ENCODE measurements at regions not wholly inside any gene's neighbourhood (a gene's known extent, or its start where the extent isn't known, plus 50 kb on each side); places are given as distances from the start of the nearest gene placed in this dataset.

GRCh38 chr2:22518641-22519040, 866.3 kb upstream of the KLHL29 start:
- no peak for ATAC-seq

- ATAC-seq, result no peak
These were observed 864.4 kb upstream of the KLHL29 start for GRCh38 chr2:22520369-22521288.

GRCh38 chr2:22521620-22522019, 863.4 kb upstream of the KLHL29 start:
- ATAC-seq, result no peak

- no peak for ATAC-seq
These were observed 859.3 kb upstream of the KLHL29 start for GRCh38 chr2:22525681-22526080.

GRCh38 chr2:22530131-22530530, 854.8 kb upstream of the KLHL29 start:
- no peak for ATAC-seq

GRCh38 chr2:22536133-22536532, 848.8 kb upstream of the KLHL29 start:
- ATAC-seq, result no peak

- no peak for ATAC-seq
These were observed 830.5 kb upstream of the KLHL29 start for GRCh38 chr2:22554453-22554852.

- ATAC-seq, result no peak
These were observed 827.6 kb upstream of the KLHL29 start for GRCh38 chr2:22557406-22557805.

GRCh38 chr2:22560021-22560420, 825.0 kb upstream of the KLHL29 start:
- no peak for ATAC-seq

GRCh38 chr2:22579341-22579740, 805.6 kb upstream of the KLHL29 start:
- no peak for ATAC-seq

- no peak for ATAC-seq
These were observed 802.9 kb upstream of the KLHL29 start for GRCh38 chr2:22582107-22582506.

GRCh38 chr2:22596306-22596705, 788.7 kb upstream of the KLHL29 start:
- no peak for ATAC-seq

GRCh38 chr2:22600156-22600555, 784.8 kb upstream of the KLHL29 start:
- ATAC-seq, result no peak

- no peak for ATAC-seq
These were observed 784.0 kb upstream of the KLHL29 start for GRCh38 chr2:22600999-22601398.

- no peak for ATAC-seq
These were observed 780.8 kb upstream of the KLHL29 start for GRCh38 chr2:22604136-22604535.

- no peak for ATAC-seq
These were observed 768.9 kb upstream of the KLHL29 start for GRCh38 chr2:22616031-22616430.

- no peak for ATAC-seq
These were observed 761.4 kb upstream of the KLHL29 start for GRCh38 chr2:22623620-22624019.

- no peak for ATAC-seq
These were observed 758.4 kb upstream of the KLHL29 start for GRCh38 chr2:22626621-22627020.

GRCh38 chr2:22628221-22628620, 756.8 kb upstream of the KLHL29 start:
- no peak for ATAC-seq

- ATAC-seq, result no peak
These were observed 756.1 kb upstream of the KLHL29 start for GRCh38 chr2:22628906-22629305.

GRCh38 chr2:22634167-22634566, 750.8 kb upstream of the KLHL29 start:
- no peak for ATAC-seq

GRCh38 chr2:22656426-22656825, 728.6 kb upstream of the KLHL29 start:
- ATAC-seq, result no peak

GRCh38 chr2:22673529-22673928, 711.5 kb upstream of the KLHL29 start:
- ATAC-seq, result no peak

- no peak for ATAC-seq
These were observed 701.1 kb upstream of the KLHL29 start for GRCh38 chr2:22683914-22684313.

GRCh38 chr2:22690096-22690495, 694.9 kb upstream of the KLHL29 start:
- ATAC-seq, result no peak

Measured in activated CD4-positive, CD25-positive, alpha-beta regulatory T cell treated with anti-CD3 and anti-CD28 coated beads, Interleukin-2, amount 50 U/mL, for 24 hours (primary cell).